GM13976 (cell line): ENCODE measurements at regions not wholly inside any gene's neighbourhood (a gene's known extent, or its start where the extent isn't known, plus 50 kb on each side); places are given as distances from the start of the nearest gene placed in this dataset.
"Not testable (repeated sequence)": the region's sequence is repeated elsewhere in the genome, so short reads cannot be mapped to it uniquely, and the experiment has no call there.

Source experiments
- DNase-seq: peaks from one replicate; pipeline ENCODE4 v3.0.0; 2012; ENCODE audit warnings: low spot score
- in situ Hi-C: fragments of 300-500 bp; cut with MboI; formaldehyde crosslinking; loops from one replicate; pipeline ENCODE4 v1.12.0; 2022; ENCODE audit warnings: low sequenced_read_pairs, mixed read lengths, inconsistent platforms; ENCODE audit not compliant: unreplicated experiment
- TF ChIP-seq, protein P1 (sequence below): IDR thresholded peaks from 2 replicates; pipeline ENCODE4 v1.5.1; 2012; ENCODE audit warnings: borderline replicate concordance, mild to moderate bottlenecking; ENCODE audit not compliant: insufficient read depth; ENCODE audit errors: extremely low read depth, missing control alignments, control extremely low read depth

GRCh38 chr6:68094070-68094469, 541.0 kb upstream of the ADGRB3 start:
- no peak for DNase-seq
- TF ChIP-seq, protein P1, sequence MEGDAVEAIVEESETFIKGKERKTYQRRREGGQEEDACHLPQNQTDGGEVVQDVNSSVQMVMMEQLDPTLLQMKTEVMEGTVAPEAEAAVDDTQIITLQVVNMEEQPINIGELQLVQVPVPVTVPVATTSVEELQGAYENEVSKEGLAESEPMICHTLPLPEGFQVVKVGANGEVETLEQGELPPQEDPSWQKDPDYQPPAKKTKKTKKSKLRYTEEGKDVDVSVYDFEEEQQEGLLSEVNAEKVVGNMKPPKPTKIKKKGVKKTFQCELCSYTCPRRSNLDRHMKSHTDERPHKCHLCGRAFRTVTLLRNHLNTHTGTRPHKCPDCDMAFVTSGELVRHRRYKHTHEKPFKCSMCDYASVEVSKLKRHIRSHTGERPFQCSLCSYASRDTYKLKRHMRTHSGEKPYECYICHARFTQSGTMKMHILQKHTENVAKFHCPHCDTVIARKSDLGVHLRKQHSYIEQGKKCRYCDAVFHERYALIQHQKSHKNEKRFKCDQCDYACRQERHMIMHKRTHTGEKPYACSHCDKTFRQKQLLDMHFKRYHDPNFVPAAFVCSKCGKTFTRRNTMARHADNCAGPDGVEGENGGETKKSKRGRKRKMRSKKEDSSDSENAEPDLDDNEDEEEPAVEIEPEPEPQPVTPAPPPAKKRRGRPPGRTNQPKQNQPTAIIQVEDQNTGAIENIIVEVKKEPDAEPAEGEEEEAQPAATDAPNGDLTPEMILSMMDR: no peak
- in situ Hi-C loops: no loop called here

- DNase-seq: peak; percentile 18
- TF ChIP-seq, protein P1: no peak
- in situ Hi-C loops: no loop called here
These were observed 547.5 kb upstream of the ADGRB3 start for GRCh38 chr6:68087399-68088133.

- TF ChIP-seq, protein P1: no peak
- in situ Hi-C loops: no loop called here
- no peak for DNase-seq
These were observed 548.9 kb upstream of the ADGRB3 start for GRCh38 chr6:68086199-68086598.

DNA sequence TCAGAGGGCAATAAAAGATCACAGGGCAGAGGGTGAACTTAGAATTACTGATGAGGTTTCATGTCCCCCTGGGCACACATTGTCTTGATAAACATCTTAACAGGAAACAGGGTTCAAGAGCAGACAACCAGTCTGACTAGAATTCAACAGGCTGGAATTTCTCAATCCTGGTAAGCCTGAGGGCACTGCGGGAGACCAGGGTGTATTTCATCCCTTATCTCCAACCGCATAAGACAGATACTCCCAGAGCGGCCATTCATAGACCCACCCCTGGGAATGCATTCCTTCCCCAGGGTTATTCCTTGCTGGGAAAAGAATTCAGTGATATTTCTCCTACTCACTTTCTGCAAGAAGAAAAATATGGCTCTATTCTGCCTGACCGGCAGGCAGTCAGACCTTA, 549.5 kb upstream of the ADGRB3 start:
- DNase-seq, in situ Hi-C loops: not testable (repeated sequence)

DNA sequence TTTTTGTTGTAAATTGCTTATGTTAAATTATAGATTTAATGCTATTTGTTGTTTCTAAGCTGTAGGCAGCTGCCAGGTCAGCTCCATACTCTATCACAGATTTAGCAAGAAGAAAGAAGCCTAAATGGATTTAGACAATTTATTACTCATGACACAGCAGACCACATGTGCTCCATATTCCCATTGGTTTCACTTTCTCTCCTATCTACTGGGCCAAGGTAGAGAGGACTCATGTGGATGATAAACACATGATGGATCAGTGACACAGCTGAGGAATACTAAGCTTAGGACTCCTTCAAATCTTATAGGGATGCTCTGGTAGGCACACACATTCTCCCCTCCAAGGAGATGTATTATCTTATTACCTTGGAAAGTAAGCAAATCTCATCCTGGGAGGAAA, 553.0 kb upstream of the ADGRB3 start:
- in situ Hi-C loops: no loop called here
- DNase-seq: no peak
- TF ChIP-seq, protein P1: no peak

DNA sequence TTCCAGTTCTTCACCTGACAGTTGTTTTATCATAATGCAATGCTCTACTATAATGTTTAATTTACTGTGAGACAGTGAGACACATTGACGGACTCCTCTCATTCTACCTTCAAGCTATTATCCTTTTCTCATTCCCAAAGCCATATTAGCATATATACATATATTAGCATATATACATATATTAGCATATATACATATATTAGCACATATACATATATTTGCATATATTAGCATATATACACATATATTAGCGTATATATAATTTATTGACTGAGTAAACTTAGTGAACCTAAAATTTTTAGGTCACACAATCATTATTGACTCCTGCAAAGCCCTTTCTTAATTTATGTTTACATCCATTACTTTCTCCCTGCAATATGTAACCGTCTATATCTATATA, 555.0 kb upstream of the ADGRB3 start:
- in situ Hi-C loops: no loop called here
- TF ChIP-seq, protein P1: no peak
- DNase-seq: no peak

GRCh38 chr6:68077661-68078060, 557.4 kb upstream of the ADGRB3 start:
- DNase-seq: no peak
- TF ChIP-seq, protein P1: no peak
- in situ Hi-C loops: no loop called here
